Erythroblast (primary cell): ENCODE measurements at regions not wholly inside any gene's neighbourhood (a gene's known extent, or its start where the extent isn't known, plus 50 kb on each side); places are given as distances from the start of the nearest gene placed in this dataset.

Source experiments
- GATA1 ChIP-seq: IDR thresholded peaks from 2 replicates; pipeline ENCODE4 v1.6.1; 2011; ENCODE audit warnings: low read depth, mild to moderate bottlenecking, control low read depth, low read length, moderate library complexity
- POLR2A ChIP-seq: IDR thresholded peaks from 2 replicates; pipeline ENCODE4 v1.6.1; 2011; ENCODE audit warnings: mild to moderate bottlenecking, low read length

DNA sequence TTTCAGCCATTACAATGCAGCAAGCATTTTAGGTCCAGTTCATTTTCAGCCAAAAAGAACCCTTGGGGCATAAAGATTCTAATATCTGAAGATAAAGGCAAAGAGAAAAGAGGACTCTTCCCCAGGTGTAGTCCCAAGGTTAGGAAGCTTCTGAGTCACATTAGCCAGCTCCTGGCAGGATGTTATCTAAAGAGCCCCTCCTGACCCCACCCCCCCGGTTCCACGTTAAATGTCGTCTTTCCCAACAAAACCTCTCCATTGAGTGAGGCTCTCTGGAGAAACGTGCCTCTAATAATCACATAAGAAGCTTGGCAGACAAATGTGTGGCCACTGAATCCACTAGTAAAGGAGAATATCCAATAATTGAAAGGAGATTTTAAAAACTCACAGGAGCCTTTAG lies 267.7 kb downstream of the GALC start:
- TF ChIP-seq POLR2A (no peak), GATA1 (no peak)
